Pancreas (tissue), 10 donors: ENCODE measurements at regions not wholly inside any gene's neighbourhood (a gene's known extent, or its start where the extent isn't known, plus 50 kb on each side); places are given as distances from the start of the nearest gene placed in this dataset.

Experiments
- ATAC-seq, 4 donors: fragments of 200-7000 bp; cut with Tn5 transposase; one replicate each; pipeline versions ENCODE4 v1.8.0 to v1.9.1; 2020; ENCODE audit warnings: mild to moderate bottlenecking in 4 of 4, moderate library complexity in 4 of 4
- DNase-seq, 6 donors: peaks; one replicate each; pipeline ENCODE4 v3.0.0-alpha.2; 2020
- FAIRE-seq: peaks from 2 replicates; lab custom pipeline; 2012; peaks lifted over from hg19 to GRCh38; lab: Jason Lieb, UNC
- H3K27ac ChIP-seq, 4 donors: fragments of 200-600 bp; sonication (generic); 1 replicate in 3 of 4; 2 replicates in 1 of 4; pipeline versions ENCODE4 v1.5.0 to v1.8.0; 2020
- H3K27me3 ChIP-seq, 4 donors: fragments of 200-600 bp; one replicate each; pipeline ENCODE4 v1.8.0; 2021
- H3K36me3 ChIP-seq, 3 donors: fragments of 200-600 bp; sonication (generic) in 1 of 3; one replicate each; pipeline versions ENCODE4 v1.5.0 to v1.8.0; 2020 to 2021
- H3K4me1 ChIP-seq, 3 donors: fragments of 200-600 bp; one replicate each; pipeline ENCODE4 v1.8.0; 2021
- H3K4me3 ChIP-seq, 4 donors: fragments of 200-600 bp; sonication (generic) in 2 of 4; one replicate each; pipeline versions ENCODE4 v1.5.0 to v1.8.0; 2020 to 2021
- H3K9me3 ChIP-seq, 4 donors: fragments of 200-600 bp; one replicate each; pipeline ENCODE4 v1.8.0; 2021
- CTCF ChIP-seq, 4 donors: fragments of 200-600 bp; sonication (generic) in 3 of 4; IDR thresholded peaks; one replicate each; pipeline versions ENCODE4 v1.5.0 to v1.8.0; 2021; ENCODE audit warnings: antibody characterized with exemption in 4 of 4
- WGBS, 2 donors: extraction: QIAGEN DNeasy Blood & Tissue Kit; methylation state at CpG; one replicate each; pipeline ENCODE4 v1.1.7; 2013; 5-methylcytosine and 5-hydroxymethylcytosine counted together
- intact Hi-C, 3 donors: fragments of 100-400 bp; cut with DNase I; formaldehyde crosslinking; loops; one replicate each; pipeline versions ENCODE4 v1.11.1 to v1.14.2; 2022
- donor health status: healthy with polysubstance abuse.
- donor health status: DM: no; HTN: no; CAD: no; lungs with moderate emphysema.
- donor health status: DM: no; HTN: no; CAD: no.
- donor health status: control.
- donor health status: control.
- donor health status: Bipolar disorder and iron deficiency.
- donor health status: DM: yes; HTN: yes; CAD: no.
- donor health status: DM: no; HTN: no; CAD: no.
- donor health status: DM: no; HTN: no; CAD: no.
- donor health status: DM: yes; HTN: yes; CAD: no.

DNA sequence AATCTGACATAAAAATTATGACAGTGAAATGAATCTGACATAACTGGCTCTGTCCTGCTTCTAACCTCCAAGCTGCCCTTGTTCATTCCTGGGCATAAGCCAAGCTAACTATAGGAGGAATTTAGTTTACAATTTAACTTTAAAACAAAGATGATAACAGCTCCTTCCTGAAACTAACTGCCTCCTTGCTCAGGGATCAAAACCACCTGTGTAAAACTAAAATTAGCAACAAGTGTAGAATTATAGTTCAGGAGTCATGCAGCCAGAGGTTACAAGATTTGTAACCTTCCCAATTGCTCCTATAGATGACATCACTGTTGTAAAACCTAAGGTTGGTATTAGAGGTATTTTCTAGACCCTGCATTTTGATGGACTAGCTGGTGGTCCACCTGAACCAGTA lies 256.4 kb upstream of the POM121L12 start:
- ATAC-seq, result no peak

GRCh38 chr7:52777051-52777822 lies 258.2 kb upstream of the POM121L12 start:
- ATAC-seq, result no peak
- Histone ChIP-seq H3K4me1 (no peaks in the 10 kb centered on the region), H3K4me3 (no peak overlapping the region), H3K36me3 (no peaks in the 10 kb centered on the region), H3K27me3 (no peaks in the 10 kb centered on the region), H3K27ac (no peak overlapping the region), H3K9me3 (no peaks in the 10 kb centered on the region)
- intact Hi-C loops, result no loop called here
- no peak for TF ChIP-seq CTCF (IDR thresholded peaks at IDR 0.05)
- no peak for FAIRE-seq
- no peak for DNase-seq
- WGBS, 2 donors, result 43 to 44% methylated on average over 5 of the region's 5 CpGs

More for the DNA sequence above, 256.4 kb upstream of the POM121L12 start:
- no peak for TF ChIP-seq CTCF (IDR thresholded peaks at IDR 0.05)
- intact Hi-C loops, result no loop called here
- Histone ChIP-seq H3K36me3 (no peaks in the 10 kb centered on the region), H3K9me3 (no peaks in the 10 kb centered on the region), H3K27ac (no peak overlapping the region), H3K4me3 (no peak overlapping the region), H3K4me1 (no peaks in the 10 kb centered on the region), H3K27me3 (no peaks in the 10 kb centered on the region)
- DNase-seq (no peak), FAIRE-seq (no peak)

DNA sequence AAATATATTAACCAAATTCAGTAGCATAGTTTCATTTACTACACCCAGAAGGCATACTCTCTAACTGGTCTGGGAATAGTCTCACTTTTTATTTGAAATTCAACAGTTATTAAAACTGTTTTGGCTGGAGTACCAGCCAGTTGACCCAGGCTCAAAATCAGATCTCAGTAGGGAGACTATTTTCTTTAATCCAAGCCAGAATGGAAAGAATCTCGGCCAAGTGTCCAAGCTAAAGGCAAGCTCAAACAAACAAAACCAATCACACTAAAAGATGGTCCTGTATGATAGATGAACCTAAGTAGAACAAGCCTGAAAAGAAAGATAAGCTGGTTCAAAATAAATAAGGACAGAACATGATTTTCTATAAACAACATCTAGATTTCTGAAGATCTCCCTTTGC lies 259.6 kb upstream of the POM121L12 start:
- no peaks in the 10 kb centered on the region for H3K4me1 ChIP-seq
- no peak overlapping the region for H3K27ac ChIP-seq
- ATAC-seq, result no peak
- no peak for TF ChIP-seq CTCF (IDR thresholded peaks at IDR 0.05)
- DNase-seq, result no peak
- 45 to 54% methylated on average over 1 of the region's 1 CpG for WGBS, 2 donors
- H3K4me3 ChIP-seq, result no peak overlapping the region
- no peaks in the 10 kb centered on the region for H3K36me3 ChIP-seq
- FAIRE-seq, result no peak
- H3K9me3 ChIP-seq, result no peaks in the 10 kb centered on the region
- H3K27me3 ChIP-seq, result no peaks in the 10 kb centered on the region
- intact Hi-C loops, result no loop called here

DNA sequence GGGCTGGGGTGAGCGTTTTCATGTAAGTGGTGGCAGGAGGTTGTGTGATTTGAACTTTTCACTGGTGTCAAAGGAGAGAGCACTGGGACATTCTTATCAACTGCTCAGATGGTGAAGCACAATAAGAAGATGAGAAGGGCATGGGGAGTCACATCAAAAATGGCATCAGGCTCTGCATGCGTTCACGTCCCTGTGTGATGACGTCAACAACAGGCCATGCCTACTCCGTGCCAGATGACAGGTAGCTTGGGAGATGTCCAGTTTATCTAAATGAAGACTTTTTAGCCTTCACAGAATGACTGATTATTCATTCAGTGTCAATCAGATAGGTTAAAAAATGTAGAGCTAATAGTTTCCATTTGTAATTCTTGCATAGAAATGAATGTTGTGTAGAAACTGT lies 264.3 kb upstream of the POM121L12 start:
- H3K4me1 ChIP-seq, result no peaks in the 10 kb centered on the region
- intact Hi-C loops, result no loop called here
- ATAC-seq, result no peak
- no peaks in the 10 kb centered on the region for H3K36me3 ChIP-seq
- DNase-seq, result no peak
- no peak overlapping the region for H3K27ac ChIP-seq
- H3K9me3 ChIP-seq, result no peaks in the 10 kb centered on the region
- no peak overlapping the region for H3K4me3 ChIP-seq
- WGBS, 2 donors, result 54 to 55% methylated on average over 5 of the region's 5 CpGs
- FAIRE-seq, result no peak
- no peaks in the 10 kb centered on the region for H3K27me3 ChIP-seq
- TF ChIP-seq CTCF (IDR thresholded peaks at IDR 0.05), result no peak

DNA sequence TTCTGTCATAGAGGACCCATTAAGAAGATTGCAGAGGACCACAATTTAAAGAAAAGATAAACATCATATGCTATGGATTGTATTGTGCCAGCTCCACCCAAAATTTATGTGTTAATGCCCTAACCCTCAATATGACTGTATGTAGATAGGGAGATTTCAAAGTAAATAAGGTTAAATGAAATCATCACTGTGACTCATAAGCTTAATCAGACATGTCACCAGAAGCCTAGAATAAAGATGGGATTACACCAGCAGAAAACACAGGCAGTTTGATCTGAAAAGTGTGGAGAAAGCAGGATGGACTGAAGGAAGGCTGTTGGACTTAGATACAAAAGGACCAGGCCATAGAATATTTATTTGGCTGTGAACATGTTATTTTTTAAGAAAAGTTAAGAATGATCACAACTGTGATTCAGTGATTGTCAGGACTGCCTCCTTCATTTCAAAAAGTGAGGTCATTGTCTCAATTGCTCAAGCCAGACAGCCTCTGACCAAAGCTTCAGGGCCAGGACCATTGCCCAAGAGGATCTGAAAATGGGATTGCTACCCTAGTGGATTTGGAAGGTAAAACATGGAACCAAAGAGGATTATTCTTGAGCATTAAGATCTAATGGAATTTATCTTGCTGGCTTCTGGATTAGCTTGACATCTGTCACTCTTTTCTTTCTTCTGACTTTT lies 270.8 kb upstream of the POM121L12 start:
- no peak for DNase-seq
- no peak for FAIRE-seq
- Histone ChIP-seq H3K27me3 (no peaks in the 10 kb centered on the region), H3K9me3 (no peaks in the 10 kb centered on the region), H3K27ac (no peak overlapping the region), H3K36me3 (no peaks in the 10 kb centered on the region), H3K4me3 (no peak overlapping the region), H3K4me1 (no peaks in the 10 kb centered on the region)
- intact Hi-C loops, result no loop called here
- no peak for ATAC-seq
- TF ChIP-seq CTCF (IDR thresholded peaks at IDR 0.05), result no peak
